ENCODE measurements at regions not wholly inside any gene's neighbourhood (a gene's known extent, or its start where the extent isn't known, plus 50 kb on each side); places are given as distances from the start of the nearest gene placed in this dataset.

DNA sequence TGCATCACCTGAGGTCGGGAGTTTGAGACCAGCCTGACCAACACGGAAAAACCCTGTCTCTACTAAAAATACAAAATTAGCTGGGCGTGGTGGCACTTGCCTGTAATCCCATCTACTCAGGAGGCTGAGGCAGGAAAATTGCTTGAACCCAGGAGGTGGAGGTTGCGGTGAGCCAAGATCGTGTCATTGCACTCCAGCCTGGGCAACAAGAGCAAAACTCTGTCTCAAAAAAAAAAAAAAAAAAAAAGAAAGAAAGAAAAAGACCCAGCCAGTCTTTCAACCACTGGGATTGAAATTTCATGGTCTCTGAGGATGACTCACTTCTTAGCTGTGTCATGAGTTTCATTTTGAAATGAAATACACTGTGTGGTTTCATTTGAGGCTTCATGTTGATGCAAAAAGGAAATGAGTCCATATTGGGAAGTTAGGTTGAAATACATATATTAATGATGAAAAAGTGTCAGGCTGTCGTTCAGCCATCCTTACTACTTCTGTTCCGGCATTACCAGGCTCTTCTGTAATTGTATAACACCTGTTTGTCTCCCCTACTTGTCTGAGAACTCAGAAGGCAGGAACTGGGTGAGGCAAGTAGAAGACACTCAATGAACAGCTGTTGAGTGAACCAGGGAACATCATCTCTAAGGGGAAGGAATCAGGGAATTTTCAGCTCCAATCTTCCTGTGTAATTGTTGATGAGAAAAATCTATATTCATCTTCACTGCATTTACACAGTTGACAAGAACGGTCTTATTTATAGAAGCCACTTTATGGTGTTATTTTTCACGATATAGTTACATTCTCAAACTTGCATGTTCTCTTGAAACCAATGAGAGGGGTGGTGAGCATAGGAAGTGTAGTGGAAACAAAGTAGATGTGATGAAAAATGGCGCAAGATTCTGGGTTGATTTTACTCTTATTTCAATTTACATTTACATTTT lies 87.4 kb downstream of the NFKBIZ start (continued):
- TF ChIP-seq BRCA1 (IDR thresholded peaks at IDR 0.05; ENCODE audit: low read depth, low read length) (no peak), WRNIP1 (IDR thresholded peaks at IDR 0.05; ENCODE audit: borderline replicate concordance, low read depth, low read length) (no peak), MEF2A (IDR thresholded peaks at IDR 0.05; ENCODE audit: insufficient read depth, low read depth, low read length) (0 out of 2 replicates have a peak, but pooled peaks have one; percentile 64), ZNF207 (IDR thresholded peaks at IDR 0.05; ENCODE audit: borderline replicate concordance) (no peak), RB1 (IDR thresholded peaks at IDR 0.05; ENCODE audit: borderline replicate concordance) (no peak), ZNF274 (IDR thresholded peaks at IDR 0.05; ENCODE audit: insufficient read depth, insufficient read length) (no peak), FOXK2 (IDR thresholded peaks at IDR 0.05) (no peak), EZH2 (IDR thresholded peaks at IDR 0.05; ENCODE audit: borderline replicate concordance, control insufficient read depth, low read depth, low read length) (no peak), SREBF1 (IDR thresholded peaks at IDR 0.05; ENCODE audit: low read length) (no peak), MTA2 (IDR thresholded peaks at IDR 0.05; ENCODE audit: low read depth) (peak; percentile 92), SMAD1 (IDR thresholded peaks at IDR 0.05; ENCODE audit: low read depth, partially characterized antibody) (no peak), NRF1 (conservative IDR thresholded peaks at IDR 0.05; ENCODE audit: low read depth, low read length) (no peak), PAX5 (IDR thresholded peaks at IDR 0.05; ENCODE audit: borderline replicate concordance, low read depth, low read length) (peak; percentile 70; the same call in 1 of the 2 replicates), BMI1 (IDR thresholded peaks at IDR 0.05; ENCODE audit: borderline replicate concordance) (peak; percentile 62; the same call in 1 of the 2 replicates)
- TF ChIP-seq, protein P1, sequence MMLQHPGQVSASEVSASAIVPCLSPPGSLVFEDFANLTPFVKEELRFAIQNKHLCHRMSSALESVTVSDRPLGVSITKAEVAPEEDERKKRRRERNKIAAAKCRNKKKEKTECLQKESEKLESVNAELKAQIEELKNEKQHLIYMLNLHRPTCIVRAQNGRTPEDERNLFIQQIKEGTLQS (IDR thresholded peaks at IDR 0.05; ENCODE audit: borderline replicate concordance, extremely low read depth, low read depth, low read length) = no peak
- TF ChIP-seq, protein P2, sequence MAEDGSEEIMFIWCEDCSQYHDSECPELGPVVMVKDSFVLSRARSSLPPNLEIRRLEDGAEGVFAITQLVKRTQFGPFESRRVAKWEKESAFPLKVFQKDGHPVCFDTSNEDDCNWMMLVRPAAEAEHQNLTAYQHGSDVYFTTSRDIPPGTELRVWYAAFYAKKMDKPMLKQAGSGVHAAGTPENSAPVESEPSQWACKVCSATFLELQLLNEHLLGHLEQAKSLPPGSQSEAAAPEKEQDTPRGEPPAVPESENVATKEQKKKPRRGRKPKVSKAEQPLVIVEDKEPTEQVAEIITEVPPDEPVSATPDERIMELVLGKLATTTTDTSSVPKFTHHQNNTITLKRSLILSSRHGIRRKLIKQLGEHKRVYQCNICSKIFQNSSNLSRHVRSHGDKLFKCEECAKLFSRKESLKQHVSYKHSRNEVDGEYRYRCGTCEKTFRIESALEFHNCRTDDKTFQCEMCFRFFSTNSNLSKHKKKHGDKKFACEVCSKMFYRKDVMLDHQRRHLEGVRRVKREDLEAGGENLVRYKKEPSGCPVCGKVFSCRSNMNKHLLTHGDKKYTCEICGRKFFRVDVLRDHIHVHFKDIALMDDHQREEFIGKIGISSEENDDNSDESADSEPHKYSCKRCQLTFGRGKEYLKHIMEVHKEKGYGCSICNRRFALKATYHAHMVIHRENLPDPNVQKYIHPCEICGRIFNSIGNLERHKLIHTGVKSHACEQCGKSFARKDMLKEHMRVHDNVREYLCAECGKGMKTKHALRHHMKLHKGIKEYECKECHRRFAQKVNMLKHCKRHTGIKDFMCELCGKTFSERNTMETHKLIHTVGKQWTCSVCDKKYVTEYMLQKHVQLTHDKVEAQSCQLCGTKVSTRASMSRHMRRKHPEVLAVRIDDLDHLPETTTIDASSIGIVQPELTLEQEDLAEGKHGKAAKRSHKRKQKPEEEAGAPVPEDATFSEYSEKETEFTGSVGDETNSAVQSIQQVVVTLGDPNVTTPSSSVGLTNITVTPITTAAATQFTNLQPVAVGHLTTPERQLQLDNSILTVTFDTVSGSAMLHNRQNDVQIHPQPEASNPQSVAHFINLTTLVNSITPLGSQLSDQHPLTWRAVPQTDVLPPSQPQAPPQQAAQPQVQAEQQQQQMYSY (CRISPR knock-in tag; IDR thresholded peaks at IDR 0.05) = no peak
- TF ChIP-seq, protein P3, sequence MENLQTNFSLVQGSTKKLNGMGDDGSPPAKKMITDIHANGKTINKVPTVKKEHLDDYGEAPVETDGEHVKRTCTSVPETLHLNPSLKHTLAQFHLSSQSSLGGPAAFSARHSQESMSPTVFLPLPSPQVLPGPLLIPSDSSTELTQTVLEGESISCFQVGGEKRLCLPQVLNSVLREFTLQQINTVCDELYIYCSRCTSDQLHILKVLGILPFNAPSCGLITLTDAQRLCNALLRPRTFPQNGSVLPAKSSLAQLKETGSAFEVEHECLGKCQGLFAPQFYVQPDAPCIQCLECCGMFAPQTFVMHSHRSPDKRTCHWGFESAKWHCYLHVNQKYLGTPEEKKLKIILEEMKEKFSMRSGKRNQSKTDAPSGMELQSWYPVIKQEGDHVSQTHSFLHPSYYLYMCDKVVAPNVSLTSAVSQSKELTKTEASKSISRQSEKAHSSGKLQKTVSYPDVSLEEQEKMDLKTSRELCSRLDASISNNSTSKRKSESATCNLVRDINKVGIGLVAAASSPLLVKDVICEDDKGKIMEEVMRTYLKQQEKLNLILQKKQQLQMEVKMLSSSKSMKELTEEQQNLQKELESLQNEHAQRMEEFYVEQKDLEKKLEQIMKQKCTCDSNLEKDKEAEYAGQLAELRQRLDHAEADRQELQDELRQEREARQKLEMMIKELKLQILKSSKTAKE (IDR thresholded peaks at IDR 0.05; ENCODE audit: low read depth, poor library complexity, severe bottlenecking) = peak; percentile 92
- TF ChIP-seq, protein P4, sequence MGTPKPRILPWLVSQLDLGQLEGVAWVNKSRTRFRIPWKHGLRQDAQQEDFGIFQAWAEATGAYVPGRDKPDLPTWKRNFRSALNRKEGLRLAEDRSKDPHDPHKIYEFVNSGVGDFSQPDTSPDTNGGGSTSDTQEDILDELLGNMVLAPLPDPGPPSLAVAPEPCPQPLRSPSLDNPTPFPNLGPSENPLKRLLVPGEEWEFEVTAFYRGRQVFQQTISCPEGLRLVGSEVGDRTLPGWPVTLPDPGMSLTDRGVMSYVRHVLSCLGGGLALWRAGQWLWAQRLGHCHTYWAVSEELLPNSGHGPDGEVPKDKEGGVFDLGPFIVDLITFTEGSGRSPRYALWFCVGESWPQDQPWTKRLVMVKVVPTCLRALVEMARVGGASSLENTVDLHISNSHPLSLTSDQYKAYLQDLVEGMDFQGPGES (IDR thresholded peaks at IDR 0.05) = no peak
- TF ChIP-seq, protein P5, sequence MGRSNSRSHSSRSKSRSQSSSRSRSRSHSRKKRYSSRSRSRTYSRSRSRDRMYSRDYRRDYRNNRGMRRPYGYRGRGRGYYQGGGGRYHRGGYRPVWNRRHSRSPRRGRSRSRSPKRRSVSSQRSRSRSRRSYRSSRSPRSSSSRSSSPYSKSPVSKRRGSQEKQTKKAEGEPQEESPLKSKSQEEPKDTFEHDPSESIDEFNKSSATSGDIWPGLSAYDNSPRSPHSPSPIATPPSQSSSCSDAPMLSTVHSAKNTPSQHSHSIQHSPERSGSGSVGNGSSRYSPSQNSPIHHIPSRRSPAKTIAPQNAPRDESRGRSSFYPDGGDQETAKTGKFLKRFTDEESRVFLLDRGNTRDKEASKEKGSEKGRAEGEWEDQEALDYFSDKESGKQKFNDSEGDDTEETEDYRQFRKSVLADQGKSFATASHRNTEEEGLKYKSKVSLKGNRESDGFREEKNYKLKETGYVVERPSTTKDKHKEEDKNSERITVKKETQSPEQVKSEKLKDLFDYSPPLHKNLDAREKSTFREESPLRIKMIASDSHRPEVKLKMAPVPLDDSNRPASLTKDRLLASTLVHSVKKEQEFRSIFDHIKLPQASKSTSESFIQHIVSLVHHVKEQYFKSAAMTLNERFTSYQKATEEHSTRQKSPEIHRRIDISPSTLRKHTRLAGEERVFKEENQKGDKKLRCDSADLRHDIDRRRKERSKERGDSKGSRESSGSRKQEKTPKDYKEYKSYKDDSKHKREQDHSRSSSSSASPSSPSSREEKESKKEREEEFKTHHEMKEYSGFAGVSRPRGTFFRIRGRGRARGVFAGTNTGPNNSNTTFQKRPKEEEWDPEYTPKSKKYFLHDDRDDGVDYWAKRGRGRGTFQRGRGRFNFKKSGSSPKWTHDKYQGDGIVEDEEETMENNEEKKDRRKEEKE (IDR thresholded peaks at IDR 0.05) = no peak
